Activated CD8-positive, alpha-beta T cell treated with anti-CD3 and anti-CD28 coated beads for 36 hours (primary cell): ENCODE measurements at regions not wholly inside any gene's neighbourhood (a gene's known extent, or its start where the extent isn't known, plus 50 kb on each side); places are given as distances from the start of the nearest gene placed in this dataset.

Experiments
- ATAC-seq: fragments of 200-7000 bp; cut with Tn5 transposase; one replicate; pipeline ENCODE4 v1.10.0; 2021; ENCODE audit warnings: mild to moderate bottlenecking, moderate library complexity
- CTCF ChIA-PET: fragments of 350-600 bp; sonication (Branson Sonifier 250); formaldehyde crosslinking; loops from one replicate; lab custom pipeline; 2021; ENCODE audit warnings: antibody characterized with exemption; lab: Charles Lee
- POLR2A ChIA-PET: fragments of 350-600 bp; sonication (Branson Sonifier 250); formaldehyde crosslinking; loops from one replicate; lab custom pipeline; 2021; ENCODE audit warnings: antibody characterized with exemption; lab: Charles Lee
- DNase-seq: peaks from one replicate; pipeline ENCODE4 v3.0.0-alpha.2; 2020
- H3K27ac Mint-ChIP-seq: one replicate; pipeline ENCODE4 v1.8.0; 2021; ENCODE audit warnings: mild to moderate bottlenecking, mixed read lengths
- H3K27me3 Mint-ChIP-seq: one replicate; pipeline ENCODE4 v1.8.0; 2021; ENCODE audit warnings: mixed read lengths
- H3K36me3 Mint-ChIP-seq: one replicate; pipeline ENCODE4 v1.8.0; 2021; ENCODE audit warnings: low read depth, mixed read lengths
- H3K4me1 Mint-ChIP-seq: one replicate; pipeline ENCODE4 v1.8.0; 2021; ENCODE audit warnings: low read depth, mixed read lengths
- H3K4me3 Mint-ChIP-seq: one replicate; pipeline ENCODE4 v1.8.0; 2021; ENCODE audit warnings: mild to moderate bottlenecking, moderate library complexity, mixed read lengths
- H3K9me3 Mint-ChIP-seq: one replicate; pipeline ENCODE4 v1.8.0; 2021; ENCODE audit warnings: mixed read lengths
- intact Hi-C: fragments of 100-400 bp; cut with micrococcal nuclease; formaldehyde crosslinking; loops from one replicate; pipeline ENCODE4 v1.10.0; 2022
- TF ChIP-seq, protein P1 (sequence below): fragments of 200-600 bp; IDR thresholded peaks from one replicate; pipeline ENCODE4 v1.8.0; 2022; ENCODE audit warnings: antibody characterized with exemption, mild to moderate bottlenecking

DNA sequence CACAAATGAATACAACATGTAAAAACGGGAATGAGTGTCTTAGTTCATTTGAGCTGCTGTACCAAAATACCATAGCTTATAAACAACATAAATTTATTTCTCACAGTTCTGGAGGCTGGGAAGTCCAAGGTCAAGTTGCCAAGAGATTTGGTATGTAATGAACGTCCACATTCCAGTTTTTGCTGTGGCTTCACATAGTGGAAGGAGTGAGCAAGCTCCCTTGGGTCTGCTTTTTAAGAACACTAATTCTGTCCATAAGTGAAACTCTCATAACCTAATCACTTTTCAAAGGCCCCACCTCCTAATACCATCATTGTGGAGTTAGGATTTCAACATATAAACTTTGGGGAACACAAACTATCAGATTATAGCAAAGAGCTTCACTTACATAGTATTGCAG is 1189.6 kb downstream of the PCDH9 start:
- Mint-ChIP-seq H3K4me1 (no peaks in the 10 kb centered on the region), H3K36me3 (no peaks in the 10 kb centered on the region), H3K4me3 (no peak overlapping the region), H3K27me3 (no peaks in the 10 kb centered on the region), H3K27ac (no peak overlapping the region), H3K9me3 (peaks cover 3% of the 10 kb centered on the region)
- CTCF ChIA-PET, result no interaction called here
- POLR2A ChIA-PET, result no interaction called here
- TF ChIP-seq, protein P1, sequence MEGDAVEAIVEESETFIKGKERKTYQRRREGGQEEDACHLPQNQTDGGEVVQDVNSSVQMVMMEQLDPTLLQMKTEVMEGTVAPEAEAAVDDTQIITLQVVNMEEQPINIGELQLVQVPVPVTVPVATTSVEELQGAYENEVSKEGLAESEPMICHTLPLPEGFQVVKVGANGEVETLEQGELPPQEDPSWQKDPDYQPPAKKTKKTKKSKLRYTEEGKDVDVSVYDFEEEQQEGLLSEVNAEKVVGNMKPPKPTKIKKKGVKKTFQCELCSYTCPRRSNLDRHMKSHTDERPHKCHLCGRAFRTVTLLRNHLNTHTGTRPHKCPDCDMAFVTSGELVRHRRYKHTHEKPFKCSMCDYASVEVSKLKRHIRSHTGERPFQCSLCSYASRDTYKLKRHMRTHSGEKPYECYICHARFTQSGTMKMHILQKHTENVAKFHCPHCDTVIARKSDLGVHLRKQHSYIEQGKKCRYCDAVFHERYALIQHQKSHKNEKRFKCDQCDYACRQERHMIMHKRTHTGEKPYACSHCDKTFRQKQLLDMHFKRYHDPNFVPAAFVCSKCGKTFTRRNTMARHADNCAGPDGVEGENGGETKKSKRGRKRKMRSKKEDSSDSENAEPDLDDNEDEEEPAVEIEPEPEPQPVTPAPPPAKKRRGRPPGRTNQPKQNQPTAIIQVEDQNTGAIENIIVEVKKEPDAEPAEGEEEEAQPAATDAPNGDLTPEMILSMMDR, result no peak
- intact Hi-C loops, result no loop called here
- ATAC-seq (no peak), DNase-seq (no peak)

DNA sequence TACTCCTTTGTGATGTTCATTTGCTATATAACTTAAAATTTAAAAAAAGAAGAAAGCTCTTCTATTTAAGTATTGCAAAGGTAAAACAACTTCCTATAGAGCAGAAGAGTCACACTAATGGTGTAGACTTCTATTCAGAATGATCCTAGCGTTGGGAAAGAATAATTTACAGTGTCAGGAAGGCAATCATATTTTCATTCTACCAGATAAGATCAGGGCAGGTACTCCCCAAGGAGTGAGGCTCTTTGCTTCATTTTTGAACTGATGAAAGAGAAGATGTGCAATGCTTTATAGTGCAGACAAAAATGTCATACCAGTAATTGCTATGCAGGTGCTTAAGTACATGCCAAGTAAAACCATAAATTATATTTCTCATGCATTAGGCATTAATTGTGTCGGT is 1193.0 kb downstream of the PCDH9 start:
- ChIA-PET POLR2A (no interaction called here), CTCF (no interaction called here)
- Mint-ChIP-seq H3K9me3 (peaks cover 3% of the 10 kb centered on the region), H3K27ac (no peak overlapping the region), H3K4me3 (no peak overlapping the region), H3K36me3 (no peaks in the 10 kb centered on the region), H3K27me3 (no peaks in the 10 kb centered on the region), H3K4me1 (no peaks in the 10 kb centered on the region)
- ATAC-seq (no peak), DNase-seq (no peak)
- TF ChIP-seq, protein P1, result no peak
- intact Hi-C loops, result no loop called here

DNA sequence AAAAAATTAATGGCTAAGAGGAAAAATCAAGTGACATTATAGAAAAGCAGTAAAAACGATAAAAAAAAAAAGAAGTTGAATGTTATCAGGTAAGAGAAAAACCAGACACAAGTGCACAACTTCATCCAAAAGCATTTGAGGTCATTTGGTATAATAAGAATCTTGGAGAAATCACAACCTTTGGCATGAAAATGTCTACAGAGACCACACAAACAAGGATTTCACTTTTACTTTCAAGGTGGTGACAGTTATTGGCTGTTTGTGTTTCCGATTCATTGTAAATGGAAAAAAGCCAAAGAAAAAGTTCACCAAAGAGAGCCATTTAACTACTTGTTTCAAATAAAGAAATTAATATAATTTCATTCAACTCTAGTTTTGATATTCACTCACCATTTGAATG is 1193.5 kb downstream of the PCDH9 start:
- POLR2A ChIA-PET, result no interaction called here
- Mint-ChIP-seq H3K9me3 (peaks cover 3% of the 10 kb centered on the region), H3K27me3 (no peaks in the 10 kb centered on the region), H3K4me1 (no peaks in the 10 kb centered on the region), H3K4me3 (no peak overlapping the region), H3K36me3 (no peaks in the 10 kb centered on the region), H3K27ac (no peak overlapping the region)
- DNase-seq (no peak), ATAC-seq (no peak)
- intact Hi-C loops, result no loop called here
- TF ChIP-seq, protein P1, result no peak
- CTCF ChIA-PET, result no interaction called here

DNA sequence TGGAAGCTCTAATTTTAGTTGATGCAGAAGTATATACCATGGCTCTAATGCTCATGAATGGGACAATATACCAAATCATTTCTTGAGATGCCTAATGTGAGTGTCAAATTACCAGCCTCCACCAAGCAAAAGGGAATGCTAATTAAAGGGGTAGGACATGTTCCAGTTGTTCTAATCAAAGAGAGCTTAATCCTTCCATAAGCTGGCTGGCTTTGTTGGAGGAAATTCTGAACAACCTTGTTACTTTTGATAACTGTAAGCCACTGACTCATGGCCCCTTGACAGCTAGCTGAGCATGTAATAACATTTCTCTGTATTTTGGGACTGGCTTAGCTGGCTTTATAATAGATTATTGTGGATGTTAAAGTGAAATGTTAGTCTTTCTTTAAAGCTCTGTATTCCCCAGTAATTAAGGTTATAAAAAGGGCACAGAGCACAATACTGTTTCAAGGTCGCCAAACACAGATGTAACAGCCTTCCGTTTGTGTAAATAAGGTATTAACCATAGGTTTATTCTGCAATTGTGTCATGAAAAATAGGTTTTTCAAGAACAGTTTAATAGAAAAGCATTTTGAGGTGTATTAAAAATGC is 1194.0 kb downstream of the PCDH9 start:
- ATAC-seq, result no peak
- TF ChIP-seq, protein P1, result no peak
- no peaks in the 10 kb centered on the region for H3K4me1 Mint-ChIP-seq
- peaks cover 3% of the 10 kb centered on the region for H3K9me3 Mint-ChIP-seq
- H3K27ac Mint-ChIP-seq, result no peak overlapping the region
- ChIA-PET POLR2A (no interaction called here), CTCF (no interaction called here)
- H3K4me3 Mint-ChIP-seq, result no peak overlapping the region
- intact Hi-C loops, result no loop called here
- no peaks in the 10 kb centered on the region for H3K36me3 Mint-ChIP-seq
- no peaks in the 10 kb centered on the region for H3K27me3 Mint-ChIP-seq
- no peak for DNase-seq

DNA sequence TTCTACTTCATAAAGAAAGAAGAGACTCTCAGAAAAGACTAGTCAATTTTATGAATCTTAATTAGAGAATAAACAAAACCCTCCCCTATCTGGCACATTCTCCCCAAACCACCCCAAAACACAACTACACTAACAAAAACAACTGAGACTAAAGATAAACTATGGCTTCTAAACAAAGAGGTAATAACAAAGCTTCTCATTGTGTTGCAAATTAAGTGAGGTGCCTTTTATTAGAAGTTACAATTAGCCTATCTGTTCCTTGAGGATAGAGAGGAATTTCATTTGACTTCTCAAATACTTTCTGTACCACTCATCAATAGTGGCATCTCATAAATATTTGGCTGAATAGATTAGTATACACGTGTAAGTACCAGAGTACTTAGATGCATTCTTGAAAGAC is 1196.2 kb downstream of the PCDH9 start:
- Mint-ChIP-seq H3K4me3 (no peak overlapping the region), H3K27me3 (no peaks in the 10 kb centered on the region), H3K27ac (no peak overlapping the region), H3K4me1 (no peaks in the 10 kb centered on the region), H3K36me3 (no peaks in the 10 kb centered on the region), H3K9me3 (peaks cover 4% of the 10 kb centered on the region)
- CTCF ChIA-PET, result no interaction called here
- TF ChIP-seq, protein P1, result no peak
- DNase-seq (no peak), ATAC-seq (no peak)
- intact Hi-C loops, result no loop called here
- POLR2A ChIA-PET, result no interaction called here
